KMS-11 (cell line): ENCODE measurements at regions not wholly inside any gene's neighbourhood (a gene's known extent, or its start where the extent isn't known, plus 50 kb on each side); places are given as distances from the start of the nearest gene placed in this dataset.
"Not testable (repeated sequence)": the region's sequence is repeated elsewhere in the genome, so short reads cannot be mapped to it uniquely, and the experiment has no call there.

ENCODE experiments used
- H2AFZ ChIP-seq: fragments of 200-600 bp; sonication (generic); 2 replicates; pipeline ENCODE4 v1.6.1; 2016; ENCODE audit warnings: antibody characterized with exemption, mixed run types, low read depth
- H3K27ac ChIP-seq: fragments of 200-600 bp; sonication (generic); 2 replicates; pipeline ENCODE4 v1.6.1; 2016; ENCODE audit warnings: mild to moderate bottlenecking, mixed run types
- H3K27me3 ChIP-seq: fragments of 200-600 bp; sonication (generic); 2 replicates; pipeline ENCODE4 v1.6.1; 2017; ENCODE audit warnings: mild to moderate bottlenecking, low read depth, mixed run types, moderate library complexity; ENCODE audit not compliant: insufficient read depth
- H3K36me3 ChIP-seq: fragments of 200-600 bp; sonication (generic); 2 replicates; pipeline ENCODE4 v1.6.1; 2017; ENCODE audit warnings: mild to moderate bottlenecking, mixed run types; ENCODE audit not compliant: insufficient read depth
- H3K4me1 ChIP-seq: fragments of 200-600 bp; sonication (generic); 2 replicates; pipeline ENCODE4 v1.6.1; 2016; ENCODE audit warnings: mild to moderate bottlenecking, low read depth, mixed run types; ENCODE audit not compliant: poor library complexity, severe bottlenecking
- H3K4me2 ChIP-seq: fragments of 200-600 bp; sonication (generic); 2 replicates; pipeline ENCODE4 v1.7.0; 2016; ENCODE audit warnings: mild to moderate bottlenecking, mixed run types
- H3K4me3 ChIP-seq: fragments of 200-600 bp; sonication (generic); IDR thresholded peaks from 2 replicates; pipeline ENCODE4 v1.6.1; 2017; ENCODE audit warnings: low read depth, low read length, mixed read lengths; ENCODE audit not compliant: insufficient read depth
- H3K79me2 ChIP-seq: fragments of 200-600 bp; sonication (generic); 2 replicates; pipeline ENCODE4 v1.6.1; 2016; ENCODE audit warnings: low read depth, mixed run types; ENCODE audit not compliant: insufficient read depth
- H3K9ac ChIP-seq: fragments of 200-600 bp; sonication (generic); 2 replicates; pipeline ENCODE4 v1.6.1; 2016; ENCODE audit warnings: mild to moderate bottlenecking, mixed run types
- H4K20me1 ChIP-seq: fragments of 200-600 bp; sonication (generic); 2 replicates; pipeline ENCODE4 v1.6.1; 2016; ENCODE audit warnings: mild to moderate bottlenecking, mixed run types; ENCODE audit not compliant: insufficient read depth
- TF ChIP-seq, protein P1 (sequence below): fragments of 200-600 bp; sonication (generic); conservative IDR thresholded peaks from 2 replicates; pipeline ENCODE4 v1.6.1; 2017; ENCODE audit warnings: low read depth, mild to moderate bottlenecking, antibody characterized with exemption, low read length, moderate library complexity, mixed read lengths

DNA sequence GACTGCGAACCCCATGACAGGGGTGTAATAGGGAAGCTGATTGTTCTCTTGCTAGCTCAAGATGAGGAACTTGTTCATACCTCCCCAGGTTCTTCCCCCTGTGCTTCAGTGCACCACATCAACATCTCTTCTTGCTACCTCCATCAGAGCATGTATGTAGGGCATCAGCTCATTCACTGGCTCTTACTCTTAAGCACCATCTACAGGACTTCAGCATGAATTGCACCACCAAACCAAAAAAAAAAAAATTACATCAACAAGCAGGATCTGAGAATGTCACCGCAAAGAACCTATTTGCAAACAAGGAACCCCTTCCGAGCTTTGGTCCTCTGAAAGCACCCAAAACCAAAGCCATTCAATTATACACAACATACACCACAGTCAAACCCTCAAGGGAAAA lies 2226.5 kb upstream of the RAG2 start:
- no peak overlapping the region for H3K4me2 ChIP-seq
- H3K4me1 ChIP-seq, result no peaks in the 10 kb centered on the region
- no peak overlapping the region for H2AFZ ChIP-seq
- no peak overlapping the region for H3K27ac ChIP-seq
- H3K4me3 ChIP-seq, result no peak overlapping the region
- TF ChIP-seq, protein P1, sequence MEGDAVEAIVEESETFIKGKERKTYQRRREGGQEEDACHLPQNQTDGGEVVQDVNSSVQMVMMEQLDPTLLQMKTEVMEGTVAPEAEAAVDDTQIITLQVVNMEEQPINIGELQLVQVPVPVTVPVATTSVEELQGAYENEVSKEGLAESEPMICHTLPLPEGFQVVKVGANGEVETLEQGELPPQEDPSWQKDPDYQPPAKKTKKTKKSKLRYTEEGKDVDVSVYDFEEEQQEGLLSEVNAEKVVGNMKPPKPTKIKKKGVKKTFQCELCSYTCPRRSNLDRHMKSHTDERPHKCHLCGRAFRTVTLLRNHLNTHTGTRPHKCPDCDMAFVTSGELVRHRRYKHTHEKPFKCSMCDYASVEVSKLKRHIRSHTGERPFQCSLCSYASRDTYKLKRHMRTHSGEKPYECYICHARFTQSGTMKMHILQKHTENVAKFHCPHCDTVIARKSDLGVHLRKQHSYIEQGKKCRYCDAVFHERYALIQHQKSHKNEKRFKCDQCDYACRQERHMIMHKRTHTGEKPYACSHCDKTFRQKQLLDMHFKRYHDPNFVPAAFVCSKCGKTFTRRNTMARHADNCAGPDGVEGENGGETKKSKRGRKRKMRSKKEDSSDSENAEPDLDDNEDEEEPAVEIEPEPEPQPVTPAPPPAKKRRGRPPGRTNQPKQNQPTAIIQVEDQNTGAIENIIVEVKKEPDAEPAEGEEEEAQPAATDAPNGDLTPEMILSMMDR, result 0 out of 2 replicates have a peak, but pooled peaks have one; percentile 4
- no peak overlapping the region for H3K9ac ChIP-seq
- no peaks in the 10 kb centered on the region for H3K36me3 ChIP-seq
- no peaks in the 10 kb centered on the region for H3K79me2 ChIP-seq
- H4K20me1 ChIP-seq, result no peaks in the 10 kb centered on the region
- H3K27me3 ChIP-seq, result no peaks in the 10 kb centered on the region

DNA sequence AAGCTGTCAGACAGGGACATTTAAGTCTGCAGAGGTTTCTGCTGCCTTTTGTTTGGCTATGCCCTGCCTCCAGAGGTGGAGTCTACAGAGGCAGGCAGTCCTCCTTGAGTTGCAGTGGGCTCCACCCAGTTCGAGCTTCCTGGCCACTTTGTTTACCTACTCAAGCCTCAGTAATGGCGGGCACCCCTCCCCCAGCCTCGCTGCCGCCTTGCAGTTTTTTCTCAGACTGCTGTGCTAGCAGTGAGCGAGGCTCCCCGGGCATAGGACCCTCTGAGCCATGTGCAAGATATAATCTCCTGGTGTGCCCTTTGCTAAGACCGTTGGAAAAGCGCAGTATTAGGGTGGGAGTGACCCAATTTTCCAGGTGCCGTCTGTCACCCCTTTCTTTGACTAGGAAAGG lies 2223.8 kb upstream of the RAG2 start:
- not testable (repeated sequence) for H3K36me3 ChIP-seq, H3K9ac ChIP-seq, H3K79me2 ChIP-seq, H3K4me3 ChIP-seq, H2AFZ ChIP-seq, H4K20me1 ChIP-seq, H3K4me2 ChIP-seq, H3K27ac ChIP-seq, H3K27me3 ChIP-seq, H3K4me1 ChIP-seq

DNA sequence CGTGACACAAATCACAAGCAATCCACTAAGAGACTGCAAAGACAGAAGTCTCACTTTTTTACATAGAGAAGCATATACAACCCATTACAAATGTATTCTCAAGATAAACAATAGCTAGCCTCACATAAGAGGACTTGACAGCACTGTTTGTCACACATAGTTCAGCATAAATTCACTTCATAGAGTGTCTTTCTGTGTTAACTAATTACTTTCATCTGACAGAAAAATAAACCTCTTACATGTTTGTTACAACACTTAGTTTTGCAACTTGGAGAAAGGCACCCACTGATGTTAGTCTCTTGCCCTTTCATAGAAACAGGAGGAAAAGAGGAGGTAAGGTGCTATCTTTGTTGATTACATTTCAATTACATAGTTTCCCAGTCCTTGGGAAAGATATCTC lies 2221.9 kb upstream of the RAG2 start:
- Histone ChIP-seq H2AFZ (no peak overlapping the region), H4K20me1 (no peaks in the 10 kb centered on the region), H3K27me3 (no peaks in the 10 kb centered on the region), H3K27ac (no peak overlapping the region), H3K4me1 (no peaks in the 10 kb centered on the region), H3K4me3 (no peak overlapping the region), H3K36me3 (no peaks in the 10 kb centered on the region), H3K79me2 (no peaks in the 10 kb centered on the region), H3K9ac (no peak overlapping the region), H3K4me2 (no peak overlapping the region)
- TF ChIP-seq, protein P1, result no peak

DNA sequence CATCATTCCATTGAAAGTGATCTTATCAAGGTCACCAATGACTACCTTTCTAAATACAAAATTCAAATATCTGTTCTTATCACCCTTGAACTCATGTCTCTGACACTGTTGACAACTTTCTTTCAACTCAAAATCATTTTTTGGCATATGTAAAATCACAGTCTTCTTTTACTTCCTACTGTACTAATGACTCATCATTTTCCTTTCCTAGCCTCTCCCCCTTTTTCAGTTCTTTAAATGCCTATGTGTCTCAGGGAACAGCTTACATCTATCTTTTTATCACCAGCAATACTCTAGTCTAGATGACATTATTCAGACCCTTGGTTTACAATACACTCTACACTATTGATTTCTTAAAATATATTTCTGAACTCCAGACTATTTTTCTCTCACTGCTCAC lies 2220.7 kb upstream of the RAG2 start:
- no peak overlapping the region for H2AFZ ChIP-seq
- H3K27ac ChIP-seq, result no peak overlapping the region
- H3K27me3 ChIP-seq, result no peaks in the 10 kb centered on the region
- TF ChIP-seq, protein P1, result no peak
- H4K20me1 ChIP-seq, result no peaks in the 10 kb centered on the region
- no peaks in the 10 kb centered on the region for H3K36me3 ChIP-seq
- H3K4me2 ChIP-seq, result no peak overlapping the region
- H3K9ac ChIP-seq, result no peak overlapping the region
- H3K4me3 ChIP-seq, result no peak overlapping the region
- no peaks in the 10 kb centered on the region for H3K79me2 ChIP-seq
- no peaks in the 10 kb centered on the region for H3K4me1 ChIP-seq

DNA sequence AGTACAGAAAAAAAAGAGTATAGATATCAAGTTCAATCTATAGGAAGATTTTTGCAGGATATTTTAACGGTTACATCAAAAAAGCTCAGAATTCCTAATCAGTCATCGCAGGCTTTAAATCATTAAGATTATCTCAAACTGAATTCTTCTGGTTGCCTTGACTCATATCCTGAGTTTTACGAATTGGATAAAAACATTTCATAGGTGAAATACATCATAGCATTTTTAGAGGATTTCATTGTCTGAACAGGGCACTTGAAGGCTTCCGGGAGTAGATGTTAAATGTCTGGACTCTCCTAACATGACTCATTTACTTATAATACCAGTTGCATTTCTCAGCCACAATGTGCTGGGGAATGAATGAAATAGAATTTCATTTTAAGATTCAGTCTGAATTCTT lies 2216.6 kb upstream of the RAG2 start:
- Histone ChIP-seq H3K27ac (no peak overlapping the region), H4K20me1 (no peaks in the 10 kb centered on the region), H3K4me2 (no peak overlapping the region), H3K27me3 (no peaks in the 10 kb centered on the region), H3K4me3 (no peak overlapping the region), H3K4me1 (no peaks in the 10 kb centered on the region), H3K79me2 (no peaks in the 10 kb centered on the region), H3K9ac (no peak overlapping the region), H2AFZ (no peak overlapping the region), H3K36me3 (no peaks in the 10 kb centered on the region)
- TF ChIP-seq, protein P1, result no peak
